ENCODE measurements at regions not wholly inside any gene's neighbourhood (a gene's known extent, or its start where the extent isn't known, plus 50 kb on each side); places are given as distances from the start of the nearest gene placed in this dataset.

DNA sequence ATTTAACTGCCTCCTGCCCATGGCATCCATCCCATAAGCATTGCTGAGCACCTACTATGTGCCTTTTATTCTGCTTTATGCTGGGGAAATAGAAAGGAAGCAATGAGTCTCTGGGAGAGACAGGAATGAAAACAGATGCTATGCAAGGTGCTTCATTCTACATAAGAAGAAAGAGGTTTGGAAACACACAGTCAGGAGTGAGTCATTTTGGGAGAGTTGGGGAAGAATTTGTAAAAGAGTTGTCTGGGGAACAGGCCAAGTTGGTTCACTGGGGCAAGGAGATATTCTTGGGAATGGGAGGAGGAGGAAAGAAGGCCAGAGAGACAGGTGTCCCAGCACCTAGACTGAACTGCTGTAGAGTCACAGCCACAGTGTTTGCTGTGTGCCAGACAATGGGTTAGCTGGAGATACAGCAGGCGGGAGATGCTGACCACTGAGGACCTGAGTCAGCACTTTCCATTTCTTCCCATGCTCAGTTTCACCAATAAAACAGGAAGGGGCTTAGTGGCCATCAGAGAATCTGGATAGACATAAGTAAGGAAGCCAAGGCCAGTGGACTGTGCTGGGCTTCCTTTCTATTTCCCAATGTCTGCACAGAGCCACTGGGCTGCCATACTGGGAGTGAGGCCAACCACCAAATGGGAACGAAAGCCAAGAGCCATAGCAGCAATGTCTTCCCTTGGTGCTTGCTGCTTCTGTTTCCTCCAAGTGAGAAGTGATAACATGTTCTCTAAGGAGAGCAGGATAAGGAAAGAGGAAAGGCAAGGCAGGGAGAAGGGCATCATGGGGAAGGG, 187.7 kb upstream of the USP24 start:
- no peak overlapping the region for H3K23ac ChIP-seq (ENCODE audit: low read length in 2 of 2)
- no peak overlapping the region for H2BK5ac ChIP-seq (ENCODE audit: low read depth, low read length, poor library complexity, severe bottlenecking)
- H3K18ac ChIP-seq (ENCODE audit: low read depth in 1 of 2, low read length in 2 of 2): no peak overlapping the region
- H2BK15ac ChIP-seq (ENCODE audit: low read depth, poor library complexity, severe bottlenecking): no peak overlapping the region
- no peak for DNase-seq
- H3K27me3 ChIP-seq (ENCODE audit: control insufficient read depth in 1 of 2, insufficient read depth in 1 of 2, low read length in 2 of 2): no peaks in the 10 kb centered on the region
- no peak overlapping the region for H2BK12ac ChIP-seq (ENCODE audit: low read length in 2 of 2)
- H3K4me1 ChIP-seq (ENCODE audit: control insufficient read depth, insufficient read depth, low read depth, low read length): no peaks in the 10 kb centered on the region
- WGBS: 68% methylated on average over 1 of the region's 2 CpGs
- no peak overlapping the region for H2BK120ac ChIP-seq (ENCODE audit: low read depth, low read length)
- H3K27ac ChIP-seq (ENCODE audit: low read length, poor library complexity, severe bottlenecking): no peak overlapping the region
- peak overlapping the region in 1 of 2 experiments; percentile 3 for H3K4me3 ChIP-seq (ENCODE audit: insufficient read depth in 1 of 2, low read depth in 1 of 2, low read length in 2 of 2)
- no peak overlapping the region for H2AK5ac ChIP-seq (ENCODE audit: low read length, severe bottlenecking)
- no peak overlapping the region for H3K4ac ChIP-seq (ENCODE audit: low read depth in 1 of 2, low read length in 2 of 2)
- H3K4me2 ChIP-seq (ENCODE audit: low read length, poor library complexity, severe bottlenecking): no peak overlapping the region
- H4K91ac ChIP-seq (ENCODE audit: low read length): peak overlapping the region; percentile 31
- H3K79me1 ChIP-seq (replicated peaks; ENCODE audit: low read length, poor library complexity, severe bottlenecking): no peaks in the 10 kb centered on the region
- peaks cover 8% of the 10 kb centered on the region for H3K9me3 ChIP-seq (ENCODE audit: control insufficient read depth, low read length)
- H2AFZ ChIP-seq (ENCODE audit: low read depth, low read length): no peak overlapping the region
- no peak overlapping the region for H3K14ac ChIP-seq (ENCODE audit: low read length in 2 of 2)
- H4K8ac ChIP-seq (ENCODE audit: low read length): no peak overlapping the region
- peak overlapping the region; percentile 65 for H3K9ac ChIP-seq (ENCODE audit: low read length)
- H3K36me3 ChIP-seq (ENCODE audit: control insufficient read depth in 1 of 2, insufficient read depth in 2 of 2, low read depth in 1 of 2, low read length in 2 of 2): no peaks in the 10 kb centered on the region

DNA sequence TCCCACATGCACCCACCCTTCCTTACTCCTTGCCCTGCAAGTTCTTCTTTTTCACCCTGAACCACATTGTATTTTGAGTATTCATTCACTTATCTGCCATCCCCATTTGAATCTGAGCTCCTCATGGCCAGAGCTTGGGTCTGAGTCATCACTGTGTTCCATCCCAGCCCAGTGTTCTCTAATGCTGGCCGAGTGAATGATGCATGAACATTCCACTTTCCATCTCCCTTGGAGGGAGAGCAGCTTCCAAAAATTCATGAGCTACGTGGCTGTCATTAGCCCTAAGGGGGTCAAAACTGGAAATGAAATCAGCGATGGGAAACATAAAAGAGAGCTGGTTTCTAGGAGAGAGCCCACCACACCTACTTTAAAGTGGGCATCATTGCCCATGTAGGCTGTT, 187.0 kb upstream of the USP24 start:
- no peak overlapping the region for H2BK15ac ChIP-seq (ENCODE audit: low read depth, poor library complexity, severe bottlenecking)
- H3K18ac ChIP-seq (ENCODE audit: low read depth in 1 of 2, low read length in 2 of 2): no peak overlapping the region
- peak overlapping the region in 1 of 2 experiments; percentile 3 for H3K4me3 ChIP-seq (ENCODE audit: insufficient read depth in 1 of 2, low read depth in 1 of 2, low read length in 2 of 2)
- no peak overlapping the region for H2AFZ ChIP-seq (ENCODE audit: low read depth, low read length)
- no peak overlapping the region for H2BK12ac ChIP-seq (ENCODE audit: low read length in 2 of 2)
- peak; percentile 17 for DNase-seq
- H4K8ac ChIP-seq (ENCODE audit: low read length): no peak overlapping the region
- WGBS: 57% methylated on average over 3 of the region's 3 CpGs
- no peak overlapping the region for H3K14ac ChIP-seq (ENCODE audit: low read length in 2 of 2)
- H3K36me3 ChIP-seq (ENCODE audit: control insufficient read depth in 1 of 2, insufficient read depth in 2 of 2, low read depth in 1 of 2, low read length in 2 of 2): no peaks in the 10 kb centered on the region
- H3K9ac ChIP-seq (ENCODE audit: low read length): peak overlapping the region; percentile 65
- H3K79me1 ChIP-seq (replicated peaks; ENCODE audit: low read length, poor library complexity, severe bottlenecking): no peaks in the 10 kb centered on the region
- H3K4ac ChIP-seq (ENCODE audit: low read depth in 1 of 2, low read length in 2 of 2): no peak overlapping the region
- no peaks in the 10 kb centered on the region for H3K4me1 ChIP-seq (ENCODE audit: control insufficient read depth, insufficient read depth, low read depth, low read length)
- H4K91ac ChIP-seq (ENCODE audit: low read length): no peak overlapping the region
- H3K23ac ChIP-seq (ENCODE audit: low read length in 2 of 2): no peak overlapping the region
- peaks cover 8% of the 10 kb centered on the region for H3K9me3 ChIP-seq (ENCODE audit: control insufficient read depth, low read length)
- no peak overlapping the region for H3K27ac ChIP-seq (ENCODE audit: low read length, poor library complexity, severe bottlenecking)
- no peaks in the 10 kb centered on the region for H3K27me3 ChIP-seq (ENCODE audit: control insufficient read depth in 1 of 2, insufficient read depth in 1 of 2, low read length in 2 of 2)
- no peak overlapping the region for H2AK5ac ChIP-seq (ENCODE audit: low read length, severe bottlenecking)
- H3K4me2 ChIP-seq (ENCODE audit: low read length, poor library complexity, severe bottlenecking): no peak overlapping the region
- no peak overlapping the region for H2BK120ac ChIP-seq (ENCODE audit: low read depth, low read length)
- no peak overlapping the region for H2BK5ac ChIP-seq (ENCODE audit: low read depth, low read length, poor library complexity, severe bottlenecking)

DNA sequence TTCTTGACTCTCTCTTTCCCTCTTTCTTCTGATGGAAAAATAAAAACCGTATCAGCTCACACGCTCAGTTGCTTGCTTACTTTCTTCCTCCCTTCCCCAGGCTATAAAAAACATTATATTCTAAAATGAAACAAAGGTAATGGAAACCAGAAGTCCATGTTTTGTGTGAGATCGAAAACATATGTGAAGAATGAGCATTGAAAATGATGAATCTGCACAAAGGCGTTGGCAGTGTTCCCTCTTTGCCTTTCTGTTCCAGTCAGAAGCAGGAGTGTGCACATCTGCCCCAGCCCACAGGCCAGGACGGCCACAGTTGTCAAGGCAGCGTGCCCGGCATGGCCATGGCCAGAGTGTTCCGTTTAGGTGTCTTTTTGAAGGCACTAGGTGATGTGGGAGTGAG, 185.3 kb upstream of the USP24 start:
- no peak overlapping the region for H4K8ac ChIP-seq (ENCODE audit: low read length)
- WGBS: 86% methylated on average over 6 of the region's 8 CpGs
- H4K91ac ChIP-seq (ENCODE audit: low read length): no peak overlapping the region
- H3K4me1 ChIP-seq (ENCODE audit: control insufficient read depth, insufficient read depth, low read depth, low read length): no peaks in the 10 kb centered on the region
- no peak overlapping the region for H2BK12ac ChIP-seq (ENCODE audit: low read length in 2 of 2)
- H2AFZ ChIP-seq (ENCODE audit: low read depth, low read length): no peak overlapping the region
- no peak overlapping the region for H2AK5ac ChIP-seq (ENCODE audit: low read length, severe bottlenecking)
- H3K9ac ChIP-seq (ENCODE audit: low read length): peak overlapping the region; percentile 57
- no peaks in the 10 kb centered on the region for H3K27me3 ChIP-seq (ENCODE audit: control insufficient read depth in 1 of 2, insufficient read depth in 1 of 2, low read length in 2 of 2)
- no peaks in the 10 kb centered on the region for H3K36me3 ChIP-seq (ENCODE audit: control insufficient read depth in 1 of 2, insufficient read depth in 2 of 2, low read depth in 1 of 2, low read length in 2 of 2)
- H3K18ac ChIP-seq (ENCODE audit: low read depth in 1 of 2, low read length in 2 of 2): no peak overlapping the region
- no peak overlapping the region for H3K4ac ChIP-seq (ENCODE audit: low read depth in 1 of 2, low read length in 2 of 2)
- no peak overlapping the region for H3K23ac ChIP-seq (ENCODE audit: low read length in 2 of 2)
- no peak overlapping the region for H2BK5ac ChIP-seq (ENCODE audit: low read depth, low read length, poor library complexity, severe bottlenecking)
- H3K9me3 ChIP-seq (ENCODE audit: control insufficient read depth, low read length): peaks cover 3% of the 10 kb centered on the region
- H3K14ac ChIP-seq (ENCODE audit: low read length in 2 of 2): no peak overlapping the region
- no peak overlapping the region for H3K4me3 ChIP-seq (ENCODE audit: insufficient read depth in 1 of 2, low read depth in 1 of 2, low read length in 2 of 2)
- no peak overlapping the region for H2BK15ac ChIP-seq (ENCODE audit: low read depth, poor library complexity, severe bottlenecking)
- DNase-seq: no peak
- H3K27ac ChIP-seq (ENCODE audit: low read length, poor library complexity, severe bottlenecking): no peak overlapping the region
- no peak overlapping the region for H2BK120ac ChIP-seq (ENCODE audit: low read depth, low read length)
- no peak overlapping the region for H3K4me2 ChIP-seq (ENCODE audit: low read length, poor library complexity, severe bottlenecking)
- H3K79me1 ChIP-seq (replicated peaks; ENCODE audit: low read length, poor library complexity, severe bottlenecking): no peaks in the 10 kb centered on the region

DNA sequence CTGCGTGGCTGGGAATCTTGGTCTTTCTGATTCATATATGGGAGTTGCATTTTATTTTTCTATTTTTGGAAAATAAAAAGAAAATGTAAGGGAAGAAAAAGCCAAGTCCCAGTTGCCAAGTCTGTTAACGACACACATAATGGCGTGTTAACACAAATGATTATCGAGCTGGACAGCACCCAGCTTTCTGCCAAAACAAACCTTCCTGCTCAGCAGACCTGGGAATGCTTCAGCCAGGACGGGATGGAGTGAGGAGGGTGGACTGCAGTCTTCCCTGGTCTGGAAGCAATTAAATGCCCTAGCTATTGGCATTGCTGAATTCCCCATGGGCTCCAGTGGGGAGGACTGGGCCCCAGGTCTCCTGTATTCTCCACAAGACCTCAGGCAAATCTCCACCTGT, 184.2 kb upstream of the USP24 start:
- Histone ChIP-seq H2BK12ac (ENCODE audit: low read length in 2 of 2) (no peak overlapping the region), H3K14ac (ENCODE audit: low read length in 2 of 2) (no peak overlapping the region)
- WGBS: 81% methylated on average over 5 of the region's 5 CpGs

More for the DNA sequence above, 184.2 kb upstream of the USP24 start:
- no peak overlapping the region for H2BK15ac ChIP-seq (ENCODE audit: low read depth, poor library complexity, severe bottlenecking)
- no peak overlapping the region for H3K4me2 ChIP-seq (ENCODE audit: low read length, poor library complexity, severe bottlenecking)
- H3K23ac ChIP-seq (ENCODE audit: low read length in 2 of 2): no peak overlapping the region
- H3K79me1 ChIP-seq (replicated peaks; ENCODE audit: low read length, poor library complexity, severe bottlenecking): no peaks in the 10 kb centered on the region
- no peak overlapping the region for H4K8ac ChIP-seq (ENCODE audit: low read length)
- H3K4me1 ChIP-seq (ENCODE audit: control insufficient read depth, insufficient read depth, low read depth, low read length): no peaks in the 10 kb centered on the region
- H3K18ac ChIP-seq (ENCODE audit: low read depth in 1 of 2, low read length in 2 of 2): no peak overlapping the region
- no peak for DNase-seq
- no peaks in the 10 kb centered on the region for H3K27me3 ChIP-seq (ENCODE audit: control insufficient read depth in 1 of 2, insufficient read depth in 1 of 2, low read length in 2 of 2)
- no peak overlapping the region for H2BK120ac ChIP-seq (ENCODE audit: low read depth, low read length)
- H4K91ac ChIP-seq (ENCODE audit: low read length): no peak overlapping the region
- no peaks in the 10 kb centered on the region for H3K36me3 ChIP-seq (ENCODE audit: control insufficient read depth in 1 of 2, insufficient read depth in 2 of 2, low read depth in 1 of 2, low read length in 2 of 2)
- H3K9ac ChIP-seq (ENCODE audit: low read length): peak overlapping the region; percentile 57
- no peak overlapping the region for H3K27ac ChIP-seq (ENCODE audit: low read length, poor library complexity, severe bottlenecking)
- no peak overlapping the region for H2BK5ac ChIP-seq (ENCODE audit: low read depth, low read length, poor library complexity, severe bottlenecking)
- H3K4me3 ChIP-seq (ENCODE audit: insufficient read depth in 1 of 2, low read depth in 1 of 2, low read length in 2 of 2): no peak overlapping the region
- H2AFZ ChIP-seq (ENCODE audit: low read depth, low read length): no peak overlapping the region
- H3K9me3 ChIP-seq (ENCODE audit: control insufficient read depth, low read length): peaks cover 6% of the 10 kb centered on the region
- no peak overlapping the region for H3K4ac ChIP-seq (ENCODE audit: low read depth in 1 of 2, low read length in 2 of 2)
- H2AK5ac ChIP-seq (ENCODE audit: low read length, severe bottlenecking): no peak overlapping the region
